Loucy (cell line): ENCODE measurements at regions not wholly inside any gene's neighbourhood (a gene's known extent, or its start where the extent isn't known, plus 50 kb on each side); places are given as distances from the start of the nearest gene placed in this dataset.

Experiments used
- H2AFZ ChIP-seq: fragments of 200-600 bp; sonication (generic); 2 replicates; pipeline ENCODE4 v1.6.0; 2016; ENCODE audit warnings: antibody characterized with exemption, mild to moderate bottlenecking, low read length, moderate library complexity
- H3F3A ChIP-seq: fragments of 200-600 bp; 2 replicates; pipeline ENCODE4 v1.6.0; 2016; ENCODE audit warnings: antibody characterized with exemption, low read depth, mild to moderate bottlenecking
- H3K27me3 ChIP-seq: fragments of 200-600 bp; sonication (generic); 2 replicates; pipeline ENCODE4 v1.6.1; 2014; ENCODE audit warnings: low read length, mild to moderate bottlenecking; ENCODE audit not compliant: insufficient read depth, poor library complexity, severe bottlenecking
- H3K36me3 ChIP-seq: fragments of 200-600 bp; sonication (generic); 2 replicates; pipeline ENCODE4 v1.6.1; 2016; ENCODE audit warnings: low read length; ENCODE audit not compliant: insufficient read depth
- H3K4me1 ChIP-seq: fragments of 200-600 bp; sonication (generic); 2 replicates; pipeline ENCODE4 v1.5.1; 2014; ENCODE audit warnings: low read length, mild to moderate bottlenecking; ENCODE audit not compliant: insufficient read depth, poor library complexity, severe bottlenecking
- H3K4me2 ChIP-seq: fragments of 200-600 bp; sonication (generic); 2 replicates; pipeline ENCODE4 v1.6.0; 2014; ENCODE audit warnings: antibody characterized with exemption, low read length, low read depth, mild to moderate bottlenecking; ENCODE audit not compliant: poor library complexity, severe bottlenecking
- H3K4me3 ChIP-seq: fragments of 200-600 bp; sonication (generic); 2 replicates; pipeline ENCODE4 v1.5.1; 2014; ENCODE audit warnings: low read length, mild to moderate bottlenecking, mixed read lengths; ENCODE audit not compliant: poor library complexity, severe bottlenecking
- H3K79me2 ChIP-seq: fragments of 200-600 bp; sonication (generic); 2 replicates; pipeline ENCODE4 v1.6.1; 2014; ENCODE audit warnings: low read length; ENCODE audit not compliant: insufficient read depth
- H3K9ac ChIP-seq: fragments of 200-600 bp; sonication (generic); 2 replicates; pipeline ENCODE4 v1.6.0; 2014; ENCODE audit warnings: mild to moderate bottlenecking, low read depth, low read length, moderate library complexity; ENCODE audit not compliant: poor library complexity, severe bottlenecking
- H3K9me2 ChIP-seq: fragments of 200-600 bp; sonication (generic); replicated peaks from 2 replicates; pipeline ENCODE4 v1.6.1; 2016; ENCODE audit warnings: low read depth, low read length, mixed read lengths
- H3K9me3 ChIP-seq: fragments of 200-600 bp; sonication (generic); 2 replicates; pipeline ENCODE4 v1.6.1; 2014; ENCODE audit warnings: mild to moderate bottlenecking, antibody characterized with exemption, low read length, low read depth; ENCODE audit not compliant: insufficient read depth
- H4K20me1 ChIP-seq: fragments of 200-600 bp; sonication (generic); 2 replicates; pipeline ENCODE4 v1.6.0; 2014; ENCODE audit warnings: antibody characterized with exemption, low read length, mild to moderate bottlenecking; ENCODE audit not compliant: insufficient read depth, poor library complexity, severe bottlenecking
- CTCF ChIP-seq: fragments of 200-600 bp; sonication (generic); conservative IDR thresholded peaks from 2 replicates; pipeline ENCODE4 v1.5.1; 2014; ENCODE audit warnings: mild to moderate bottlenecking, antibody characterized with exemption, low read length
- EZH2phosphoT487 ChIP-seq: fragments of 200-600 bp; IDR thresholded peaks from 2 replicates; pipeline ENCODE4 v1.6.1; 2018; ENCODE audit warnings: antibody characterized with exemption, mild to moderate bottlenecking, moderate library complexity, borderline replicate concordance

DNA sequence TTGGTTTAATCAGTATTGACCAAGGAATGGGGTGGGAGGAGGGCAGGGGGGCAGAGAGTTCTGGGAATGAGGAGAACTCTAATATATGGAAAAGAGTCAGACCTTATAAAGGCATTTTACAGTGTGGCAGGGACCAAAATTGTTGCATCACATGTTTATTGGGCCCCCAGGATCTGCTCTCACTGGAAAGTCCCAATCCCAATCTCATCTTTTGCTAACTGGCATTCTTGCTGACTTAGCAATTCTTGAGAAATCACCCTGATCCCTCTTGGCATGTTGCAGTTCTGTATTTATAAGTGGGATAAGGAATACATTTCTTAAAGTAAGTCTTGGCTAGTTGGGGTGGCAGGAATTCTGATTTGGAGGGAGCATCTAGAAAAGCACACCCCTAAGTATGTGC, 104.4 kb upstream of the CXCL14 start:
- TF ChIP-seq CTCF, result no peak
- TF ChIP-seq EZH2phosphoT487, result no peak
- Histone ChIP-seq H3K27me3 (no peaks in the 10 kb centered on the region), H3K4me2 (no peak overlapping the region), H3K79me2 (no peaks in the 10 kb centered on the region), H3K36me3 (no peaks in the 10 kb centered on the region), H3K4me1 (no peaks in the 10 kb centered on the region), H4K20me1 (no peaks in the 10 kb centered on the region), H3K9me3 (peaks cover 9% of the 10 kb centered on the region; the same call in 1 of the 2 replicates), H3F3A (no peaks in the 10 kb centered on the region), H3K4me3 (no peak overlapping the region), H3K9me2 (no peaks in the 10 kb centered on the region), H2AFZ (no peak overlapping the region), H3K9ac (no peak overlapping the region)

- Histone ChIP-seq H3K27me3 (no peaks in the 10 kb centered on the region), H3K9ac (no peak overlapping the region), H3F3A (no peaks in the 10 kb centered on the region), H3K36me3 (no peaks in the 10 kb centered on the region), H3K4me1 (no peaks in the 10 kb centered on the region), H2AFZ (no peak overlapping the region), H3K79me2 (no peaks in the 10 kb centered on the region), H4K20me1 (no peaks in the 10 kb centered on the region), H3K4me3 (no peak overlapping the region), H3K4me2 (no peak overlapping the region), H3K9me3 (peaks cover 9% of the 10 kb centered on the region; the same call in 1 of the 2 replicates), H3K9me2 (no peaks in the 10 kb centered on the region)
- TF ChIP-seq EZH2phosphoT487, result no peak
- TF ChIP-seq CTCF, result no peak
Measured at GRCh38 chr5:135680713-135681112, 101.9 kb upstream of the CXCL14 start.

DNA sequence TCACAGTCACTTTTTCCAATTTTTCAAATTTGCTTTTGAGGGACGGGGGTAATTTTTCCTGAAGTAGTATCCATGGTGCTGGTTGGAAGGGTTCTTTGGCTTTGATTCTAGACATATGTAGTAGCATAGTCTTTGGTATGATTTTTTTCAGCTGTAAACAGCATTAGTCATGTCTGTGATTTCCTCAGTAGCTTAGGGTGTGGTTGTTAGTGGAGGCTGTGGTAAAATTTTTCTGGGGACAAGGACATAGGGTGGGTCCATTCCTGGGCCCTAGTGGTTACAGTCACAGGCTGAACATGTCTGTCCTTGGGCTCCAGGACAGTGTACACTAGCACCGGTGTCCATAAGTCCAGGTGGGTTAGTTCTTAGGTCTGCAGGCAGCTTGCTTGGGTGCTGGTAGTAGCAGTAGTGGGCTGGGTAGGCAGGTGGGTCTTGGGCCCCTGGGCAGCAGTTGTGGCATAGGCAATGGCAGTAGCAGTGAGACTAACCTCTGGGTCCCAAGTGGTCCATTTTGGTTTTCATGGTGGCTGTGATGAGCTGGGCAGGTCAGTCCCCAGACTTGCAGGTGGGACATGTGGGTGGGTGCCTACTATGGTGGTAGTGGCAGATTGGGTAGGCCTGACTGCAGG, 100.0 kb upstream of the CXCL14 start:
- H4K20me1 ChIP-seq, result no peaks in the 10 kb centered on the region
- H3K79me2 ChIP-seq, result no peaks in the 10 kb centered on the region
- H3K27me3 ChIP-seq, result no peaks in the 10 kb centered on the region
- no peak for TF ChIP-seq CTCF
- TF ChIP-seq EZH2phosphoT487, result no peak
- H3K4me1 ChIP-seq, result no peaks in the 10 kb centered on the region
- H3K9me3 ChIP-seq, result peaks cover 9% of the 10 kb centered on the region; the same call in 1 of the 2 replicates
- no peaks in the 10 kb centered on the region for H3K9me2 ChIP-seq
- H3K36me3 ChIP-seq, result no peaks in the 10 kb centered on the region
- H3K4me2 ChIP-seq, result no peak overlapping the region
- no peaks in the 10 kb centered on the region for H3F3A ChIP-seq
- H3K9ac ChIP-seq, result no peak overlapping the region
- no peak overlapping the region for H2AFZ ChIP-seq
- no peak overlapping the region for H3K4me3 ChIP-seq
